K562 (cell line): ENCODE measurements at regions not wholly inside any gene's neighbourhood (a gene's known extent, or its start where the extent isn't known, plus 50 kb on each side); places are given as distances from the start of the nearest gene placed in this dataset.

ENCODE experiments used
- ATAC-seq: fragments of 200-7000 bp; cut with Tn5 transposase; 3 replicates; pipeline ENCODE4 v1.9.1; 2020; ENCODE audit warnings: moderate library complexity
- BruUV-seq: library from RNA; stranded (reverse); fragments of 400-500 nt; replicated peaks from 2 replicates; lab custom pipeline; 2021; lab: Mats Ljungman, UMichigan
- CTCF ChIA-PET: fragments of 300-600 bp; formaldehyde crosslinking; extraction: SDS; loops from one replicate; lab custom pipeline; 2021; ENCODE audit warnings: low intra/inter-chr PET ratio; lab: Yijun Ruan, JAX
- POLR2A ChIA-PET: fragments of 300-600, 350-650 bp; sonication (Branson Sonifier 250); formaldehyde crosslinking; extraction: SDS; loops from one replicate; lab custom pipeline; 2021; ENCODE audit warnings: antibody characterized with exemption, inconsistent platforms; lab: Yijun Ruan, JAX
- DNase-seq, 4 experiments: peaks; one replicate each; pipeline versions ENCODE4 v3.0.0 to v3.0.0-alpha.2; 2011 to 2018; ENCODE audit warnings: low spot score in 3 of 4, mixed read lengths in 3 of 4; ENCODE audit errors: extremely low read depth in 1 of 4
- FAIRE-seq: peaks from 2 replicates; lab custom pipeline; 2011; peaks lifted over from hg19 to GRCh38; lab: Jason Lieb, UNC
- H2AFZ ChIP-seq: 2 replicates; pipeline ENCODE4 v1.6.0; 2011; ENCODE audit warnings: low read depth, low read length, control low read depth, inconsistent platforms
- H3K27ac ChIP-seq: fragments of 200-600 bp; 3 replicates; pipeline ENCODE4 v1.8.0; 2011; ENCODE audit warnings: low read depth, mild to moderate bottlenecking, control low read depth, inconsistent platforms, low read length, moderate library complexity, mixed read lengths; ENCODE audit errors: extremely low read depth
- H3K27me3 ChIP-seq, 2 experiments: fragments of 300-600 bp in 1 of 2; 2 replicates in 1 of 2; 3 replicates in 1 of 2; pipeline versions ENCODE4 v1.6.0 to v1.8.0; 2011; ENCODE audit warnings: inconsistent platforms in 2 of 2, low read length in 2 of 2, mild to moderate bottlenecking in 1 of 2, mixed read lengths in 1 of 2, moderate library complexity in 1 of 2; ENCODE audit not compliant: control insufficient read depth in 2 of 2, insufficient read depth in 2 of 2
- H3K36me3 ChIP-seq: fragments of 300-600 bp; 3 replicates; pipeline ENCODE4 v1.8.0; 2011; ENCODE audit warnings: mild to moderate bottlenecking, low read length, inconsistent platforms; ENCODE audit not compliant: control insufficient read depth, insufficient read depth
- H3K4me1 ChIP-seq, 2 experiments: fragments of 200-600 bp in 1 of 2; replicated peaks in 1 of 2; 2 replicates in 1 of 2; 3 replicates in 1 of 2; pipeline versions ENCODE4 v1.5.1 to v1.8.0; 2011; ENCODE audit warnings: inconsistent platforms in 2 of 2, low read length in 2 of 2, mild to moderate bottlenecking in 1 of 2, mixed read lengths in 1 of 2, moderate library complexity in 1 of 2; ENCODE audit not compliant: control insufficient read depth in 2 of 2, insufficient read depth in 2 of 2
- H3K4me2 ChIP-seq: 2 replicates; pipeline ENCODE4 v1.6.1; 2011; ENCODE audit warnings: low read length, control low read depth, inconsistent platforms, mixed read lengths; ENCODE audit not compliant: insufficient read depth
- H3K4me3 ChIP-seq: fragments of 200-600 bp; sonication (generic), shearing (Covaris generic); 2 replicates; pipeline ENCODE4 v1.5.1; 2016; ENCODE audit warnings: control low read depth, inconsistent platforms
- H3K79me2 ChIP-seq: fragments of 200-600 bp; 3 replicates; pipeline ENCODE4 v1.8.0; 2011; ENCODE audit warnings: low read length, inconsistent platforms; ENCODE audit not compliant: control insufficient read depth, insufficient read depth
- H3K9ac ChIP-seq, 2 experiments: 2 replicates each; pipeline versions ENCODE4 v1.6.0 to v1.6.1; 2011; ENCODE audit warnings: low read depth in 2 of 2, low read length in 2 of 2, control low read depth in 1 of 2, inconsistent platforms in 1 of 2, mild to moderate bottlenecking in 1 of 2, mixed read lengths in 1 of 2; ENCODE audit not compliant: insufficient read depth in 1 of 2
- H3K9me1 ChIP-seq: one replicate; pipeline ENCODE4 v1.6.0; 2011; ENCODE audit warnings: inconsistent platforms, mild to moderate bottlenecking, low read length, moderate library complexity; ENCODE audit not compliant: control insufficient read depth, insufficient read depth
- H3K9me3 ChIP-seq: replicated peaks from 2 replicates; pipeline ENCODE4 v1.5.1; 2011; ENCODE audit warnings: low read depth, low read length, inconsistent platforms; ENCODE audit not compliant: control insufficient read depth, insufficient read depth
- H4K20me1 ChIP-seq: replicated peaks from 2 replicates; pipeline ENCODE4 v1.6.1; 2011; ENCODE audit warnings: low read length, inconsistent platforms, mixed read lengths; ENCODE audit not compliant: control insufficient read depth, insufficient read depth
- EGR1 ChIP-seq: fragments of 450-650 bp; conservative IDR thresholded peaks from 2 replicates; pipeline ENCODE4 v1.6.1; 2017; ENCODE audit warnings: mild to moderate bottlenecking
- ELK3 ChIP-seq: fragments of 450-650 bp; formaldehyde crosslinking; IDR thresholded peaks from 2 replicates; pipeline ENCODE4 v1.4.0; 2020; ENCODE audit warnings: mild to moderate bottlenecking
- ESRRA ChIP-seq: fragments of 450-650 bp; IDR thresholded peaks from 2 replicates; pipeline ENCODE4 v1.6.1; 2014; ENCODE audit warnings: low read depth, mild to moderate bottlenecking, moderate library complexity, borderline replicate concordance
- KLF6 ChIP-seq: fragments of 250-450 bp; sonication (Bioruptor Pico); IDR thresholded peaks from 2 replicates; pipeline ENCODE4 v1.4.0; 2020; ENCODE audit warnings: mild to moderate bottlenecking, moderate library complexity, borderline replicate concordance
- NFE2L1 ChIP-seq: fragments of 450-650 bp; IDR thresholded peaks from 2 replicates; pipeline ENCODE4 v1.6.1; 2016; ENCODE audit warnings: missing genetic modification characterization, low read depth, mild to moderate bottlenecking, missing compliant biosample characterization, moderate library complexity, borderline replicate concordance
- NR2C2 ChIP-seq, 2 experiments: fragments of 200-800 bp in 1 of 2; sonication (Bioruptor generic) in 1 of 2; sonication (generic) in 1 of 2; formaldehyde crosslinking in 1 of 2; IDR thresholded peaks; 2 replicates each; pipeline versions ENCODE4 v1.6.1 to v1.8.0; 2016 to 2022; ENCODE audit warnings: mild to moderate bottlenecking in 1 of 2, missing compliant biosample characterization in 1 of 2, missing genetic modification characterization in 1 of 2, missing genetic modification reagents in 1 of 2
- PHB ChIP-seq: fragments of 250-450 bp; sonication (Bioruptor Pico); IDR thresholded peaks from 2 replicates; pipeline ENCODE4 v1.5.0; 2021
- ZNF830 ChIP-seq: fragments of 250-450 bp; sonication (Bioruptor Pico); IDR thresholded peaks from 2 replicates; pipeline ENCODE4 v1.5.0; 2021; ENCODE audit warnings: mild to moderate bottlenecking
- WGBS: fragments of 100-300 bp; shearing (Covaris generic); methylation state at CpG from one replicate; pipeline ENCODE4 v1.1.6; 2016; ENCODE audit warnings: low coverage, mixed read lengths; ENCODE audit not compliant: insufficient coverage; ENCODE audit errors: missing lambda C conversion rate; 5-methylcytosine and 5-hydroxymethylcytosine counted together
- in situ Hi-C: fragments of 300-500 bp; cut with MboI; formaldehyde crosslinking; loops from 4 replicates; pipeline ENCODE4 v1.15.0; 2018; ENCODE audit warnings: inconsistent platforms, mixed read lengths
- intact Hi-C: fragments of 100-400 bp; cut with micrococcal nuclease; formaldehyde crosslinking; loops from 2 replicates; pipeline ENCODE4 v1.14.2; 2022
- TF ChIP-seq, protein P1 (sequence below): fragments of 200-600 bp; sonication (generic); IDR thresholded peaks from one replicate; pipeline ENCODE4 v1.6.1; 2012; ENCODE audit warnings: mild to moderate bottlenecking, low read depth, low read length, inconsistent platforms

DNA sequence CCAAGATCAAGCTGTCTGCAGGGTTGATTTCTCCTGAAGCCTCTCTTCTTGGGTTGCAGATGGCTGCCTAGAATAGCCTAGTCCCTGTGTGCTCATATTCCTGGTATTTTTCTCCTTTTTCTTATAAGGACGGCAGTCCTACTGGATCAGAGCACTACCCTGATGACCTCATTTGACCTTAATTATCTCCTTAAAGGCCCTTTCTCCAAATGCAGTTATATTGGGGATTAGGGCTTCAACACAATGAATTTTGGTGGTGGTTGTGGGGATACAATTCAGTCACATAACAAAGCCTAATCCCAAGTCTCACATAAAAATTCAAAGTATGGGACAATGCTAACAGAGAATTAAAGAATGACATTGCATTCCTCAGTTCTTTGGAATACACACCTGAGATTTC lies 238.8 kb upstream of the SALL1 start (continued):
- no peak for TF ChIP-seq ELK3 (CRISPR knock-in tag)
- TF ChIP-seq, all 486 proteins: peak for 0

DNA sequence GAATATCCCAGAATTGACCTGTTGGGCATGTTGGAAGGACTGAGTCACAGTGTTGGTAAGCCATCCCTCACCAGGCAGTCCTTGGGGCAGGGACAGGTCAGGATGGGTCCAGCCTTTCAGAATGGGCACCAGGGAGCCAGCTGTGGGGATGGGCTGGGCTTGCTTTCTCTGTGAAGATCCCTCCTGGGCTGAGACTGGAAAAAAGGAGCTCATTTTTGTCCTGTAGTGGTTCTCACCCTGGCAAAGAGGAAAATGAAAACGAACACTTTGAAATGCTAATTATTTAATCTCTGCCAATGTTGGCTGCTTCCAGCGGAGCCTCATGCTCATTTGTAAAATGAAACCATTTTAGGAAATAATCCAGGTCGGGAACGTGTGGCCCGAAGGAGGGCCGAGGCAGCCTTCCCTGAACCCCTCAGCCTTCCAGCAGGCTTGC lies 237.5 kb upstream of the SALL1 start:
- Histone ChIP-seq H3K79me2 (no peaks in the 10 kb centered on the region), H3K9me3 (no peaks in the 10 kb centered on the region; the same call in 1 of the 2 replicates), H3K27me3 (no peaks in the 10 kb centered on the region), H3K36me3 (no peaks in the 10 kb centered on the region), H4K20me1 (no peaks in the 10 kb centered on the region), H3K4me2 (no peak overlapping the region), H3K27ac (no peak overlapping the region), H3K4me1 (no peaks in the 10 kb centered on the region), H3K4me3 (no peak overlapping the region), H3K9ac (no peak overlapping the region), H2AFZ (no peak overlapping the region), H3K9me1 (no peaks in the 10 kb centered on the region)
- intact Hi-C loops (no loop called here), in situ Hi-C loops (no loop called here)
- no TSS peak for BruUV-seq
- POLR2A ChIA-PET = no interaction called here
- CTCF ChIA-PET = no interaction called here
- FAIRE-seq (no peak), DNase-seq (no peak), ATAC-seq (no peak)
- WGBS = 0% methylated on average over 6 of the region's 6 CpGs
- TF ChIP-seq NR2C2 (CRISPR knock-in tag; IDR thresholded peaks at IDR 0.05) = no peak
- no peak for TF ChIP-seq NR2C2 (tag; IDR thresholded peaks at IDR 0.05)
- TF ChIP-seq NFE2L1 = no peak
- no peak for TF ChIP-seq PHB (CRISPR knock-in tag)
- no peak for TF ChIP-seq KLF6 (CRISPR knock-in tag)
- no peak for TF ChIP-seq EGR1
- TF ChIP-seq, protein P1, sequence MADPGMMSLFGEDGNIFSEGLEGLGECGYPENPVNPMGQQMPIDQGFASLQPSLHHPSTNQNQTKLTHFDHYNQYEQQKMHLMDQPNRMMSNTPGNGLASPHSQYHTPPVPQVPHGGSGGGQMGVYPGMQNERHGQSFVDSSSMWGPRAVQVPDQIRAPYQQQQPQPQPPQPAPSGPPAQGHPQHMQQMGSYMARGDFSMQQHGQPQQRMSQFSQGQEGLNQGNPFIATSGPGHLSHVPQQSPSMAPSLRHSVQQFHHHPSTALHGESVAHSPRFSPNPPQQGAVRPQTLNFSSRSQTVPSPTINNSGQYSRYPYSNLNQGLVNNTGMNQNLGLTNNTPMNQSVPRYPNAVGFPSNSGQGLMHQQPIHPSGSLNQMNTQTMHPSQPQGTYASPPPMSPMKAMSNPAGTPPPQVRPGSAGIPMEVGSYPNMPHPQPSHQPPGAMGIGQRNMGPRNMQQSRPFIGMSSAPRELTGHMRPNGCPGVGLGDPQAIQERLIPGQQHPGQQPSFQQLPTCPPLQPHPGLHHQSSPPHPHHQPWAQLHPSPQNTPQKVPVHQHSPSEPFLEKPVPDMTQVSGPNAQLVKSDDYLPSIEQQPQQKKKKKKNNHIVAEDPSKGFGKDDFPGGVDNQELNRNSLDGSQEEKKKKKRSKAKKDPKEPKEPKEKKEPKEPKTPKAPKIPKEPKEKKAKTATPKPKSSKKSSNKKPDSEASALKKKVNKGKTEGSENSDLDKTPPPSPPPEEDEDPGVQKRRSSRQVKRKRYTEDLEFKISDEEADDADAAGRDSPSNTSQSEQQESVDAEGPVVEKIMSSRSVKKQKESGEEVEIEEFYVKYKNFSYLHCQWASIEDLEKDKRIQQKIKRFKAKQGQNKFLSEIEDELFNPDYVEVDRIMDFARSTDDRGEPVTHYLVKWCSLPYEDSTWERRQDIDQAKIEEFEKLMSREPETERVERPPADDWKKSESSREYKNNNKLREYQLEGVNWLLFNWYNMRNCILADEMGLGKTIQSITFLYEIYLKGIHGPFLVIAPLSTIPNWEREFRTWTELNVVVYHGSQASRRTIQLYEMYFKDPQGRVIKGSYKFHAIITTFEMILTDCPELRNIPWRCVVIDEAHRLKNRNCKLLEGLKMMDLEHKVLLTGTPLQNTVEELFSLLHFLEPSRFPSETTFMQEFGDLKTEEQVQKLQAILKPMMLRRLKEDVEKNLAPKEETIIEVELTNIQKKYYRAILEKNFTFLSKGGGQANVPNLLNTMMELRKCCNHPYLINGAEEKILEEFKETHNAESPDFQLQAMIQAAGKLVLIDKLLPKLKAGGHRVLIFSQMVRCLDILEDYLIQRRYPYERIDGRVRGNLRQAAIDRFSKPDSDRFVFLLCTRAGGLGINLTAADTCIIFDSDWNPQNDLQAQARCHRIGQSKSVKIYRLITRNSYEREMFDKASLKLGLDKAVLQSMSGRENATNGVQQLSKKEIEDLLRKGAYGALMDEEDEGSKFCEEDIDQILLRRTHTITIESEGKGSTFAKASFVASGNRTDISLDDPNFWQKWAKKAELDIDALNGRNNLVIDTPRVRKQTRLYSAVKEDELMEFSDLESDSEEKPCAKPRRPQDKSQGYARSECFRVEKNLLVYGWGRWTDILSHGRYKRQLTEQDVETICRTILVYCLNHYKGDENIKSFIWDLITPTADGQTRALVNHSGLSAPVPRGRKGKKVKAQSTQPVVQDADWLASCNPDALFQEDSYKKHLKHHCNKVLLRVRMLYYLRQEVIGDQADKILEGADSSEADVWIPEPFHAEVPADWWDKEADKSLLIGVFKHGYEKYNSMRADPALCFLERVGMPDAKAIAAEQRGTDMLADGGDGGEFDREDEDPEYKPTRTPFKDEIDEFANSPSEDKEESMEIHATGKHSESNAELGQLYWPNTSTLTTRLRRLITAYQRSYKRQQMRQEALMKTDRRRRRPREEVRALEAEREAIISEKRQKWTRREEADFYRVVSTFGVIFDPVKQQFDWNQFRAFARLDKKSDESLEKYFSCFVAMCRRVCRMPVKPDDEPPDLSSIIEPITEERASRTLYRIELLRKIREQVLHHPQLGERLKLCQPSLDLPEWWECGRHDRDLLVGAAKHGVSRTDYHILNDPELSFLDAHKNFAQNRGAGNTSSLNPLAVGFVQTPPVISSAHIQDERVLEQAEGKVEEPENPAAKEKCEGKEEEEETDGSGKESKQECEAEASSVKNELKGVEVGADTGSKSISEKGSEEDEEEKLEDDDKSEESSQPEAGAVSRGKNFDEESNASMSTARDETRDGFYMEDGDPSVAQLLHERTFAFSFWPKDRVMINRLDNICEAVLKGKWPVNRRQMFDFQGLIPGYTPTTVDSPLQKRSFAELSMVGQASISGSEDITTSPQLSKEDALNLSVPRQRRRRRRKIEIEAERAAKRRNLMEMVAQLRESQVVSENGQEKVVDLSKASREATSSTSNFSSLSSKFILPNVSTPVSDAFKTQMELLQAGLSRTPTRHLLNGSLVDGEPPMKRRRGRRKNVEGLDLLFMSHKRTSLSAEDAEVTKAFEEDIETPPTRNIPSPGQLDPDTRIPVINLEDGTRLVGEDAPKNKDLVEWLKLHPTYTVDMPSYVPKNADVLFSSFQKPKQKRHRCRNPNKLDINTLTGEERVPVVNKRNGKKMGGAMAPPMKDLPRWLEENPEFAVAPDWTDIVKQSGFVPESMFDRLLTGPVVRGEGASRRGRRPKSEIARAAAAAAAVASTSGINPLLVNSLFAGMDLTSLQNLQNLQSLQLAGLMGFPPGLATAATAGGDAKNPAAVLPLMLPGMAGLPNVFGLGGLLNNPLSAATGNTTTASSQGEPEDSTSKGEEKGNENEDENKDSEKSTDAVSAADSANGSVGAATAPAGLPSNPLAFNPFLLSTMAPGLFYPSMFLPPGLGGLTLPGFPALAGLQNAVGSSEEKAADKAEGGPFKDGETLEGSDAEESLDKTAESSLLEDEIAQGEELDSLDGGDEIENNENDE = no peak
- TF ChIP-seq ZNF830 (CRISPR knock-in tag) = no peak
- TF ChIP-seq ESRRA = no peak
